NB4 (cell line): ENCODE measurements at regions not wholly inside any gene's neighbourhood (a gene's known extent, or its start where the extent isn't known, plus 50 kb on each side); places are given as distances from the start of the nearest gene placed in this dataset.

Source experiments
- DNase-seq: peaks from one replicate; pipeline ENCODE4 v3.0.0; 2010; ENCODE audit warnings: low read depth
- H3K4me3 ChIP-seq: one replicate; pipeline ENCODE4 v1.5.1; 2011; ENCODE audit warnings: mild to moderate bottlenecking, low read depth, low read length, moderate library complexity
- CTCF ChIP-seq: IDR thresholded peaks from one replicate; pipeline ENCODE4 v1.5.1; 2012; ENCODE audit warnings: low read depth, low read length
- MYC ChIP-seq: IDR thresholded peaks from 2 replicates; pipeline ENCODE4 v1.6.1; 2011; ENCODE audit warnings: low read depth, low read length
- POLR2A ChIP-seq: IDR thresholded peaks from 2 replicates; pipeline ENCODE4 v1.6.1; 2011; ENCODE audit warnings: mild to moderate bottlenecking; ENCODE audit not compliant: insufficient read length; ENCODE audit errors: extremely low read depth
- TF ChIP-seq, protein P1 (sequence below): IDR thresholded peaks from 2 replicates; pipeline ENCODE4 v1.6.1; 2011; ENCODE audit warnings: low read depth, low read length

DNA sequence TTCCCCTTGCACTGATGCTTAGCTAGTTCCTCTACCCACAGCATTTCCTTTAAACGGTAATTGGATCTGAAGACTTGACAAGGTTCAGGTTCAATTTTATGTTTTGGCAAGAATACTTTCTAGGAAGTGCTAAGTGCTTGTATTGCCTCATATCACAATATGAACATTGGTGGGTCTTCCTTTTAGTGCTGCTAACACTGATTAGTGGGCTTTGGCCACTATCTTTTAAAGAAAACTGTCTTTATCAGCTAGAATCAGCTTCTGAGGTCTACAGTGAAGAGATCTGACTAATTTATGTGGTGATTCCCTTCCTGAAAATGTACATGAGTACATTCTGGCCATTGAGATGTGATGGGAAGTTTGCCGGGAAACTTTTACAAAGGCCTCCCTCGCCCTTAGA, 316.7 kb upstream of the KLF3 start:
- TF ChIP-seq, protein P1, sequence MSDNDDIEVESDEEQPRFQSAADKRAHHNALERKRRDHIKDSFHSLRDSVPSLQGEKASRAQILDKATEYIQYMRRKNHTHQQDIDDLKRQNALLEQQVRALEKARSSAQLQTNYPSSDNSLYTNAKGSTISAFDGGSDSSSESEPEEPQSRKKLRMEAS = no peak
- TF ChIP-seq CTCF = no peak
- TF ChIP-seq POLR2A = no peak
- no peak for TF ChIP-seq MYC
- DNase-seq = no peak
- no peak overlapping the region for H3K4me3 ChIP-seq

DNA sequence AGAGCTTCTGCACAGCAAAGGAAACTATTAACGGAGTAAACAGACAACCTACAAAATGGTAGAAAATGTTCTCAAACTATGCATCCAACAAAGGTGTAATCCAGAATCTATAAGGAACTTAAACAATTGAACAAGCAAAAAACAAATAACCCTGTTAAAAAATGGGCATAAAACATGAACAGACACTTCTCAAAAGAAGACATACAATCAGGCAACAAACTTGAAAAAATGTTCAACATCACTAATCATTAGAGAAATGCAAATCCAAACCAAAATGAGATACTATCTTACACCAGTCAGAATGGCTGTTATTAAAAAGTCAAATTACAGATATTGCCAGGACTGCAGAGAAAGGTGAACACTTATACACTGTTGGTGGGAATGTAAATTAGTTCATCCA, 309.6 kb upstream of the KLF3 start:
- H3K4me3 ChIP-seq = no peak overlapping the region
- DNase-seq = no peak
- TF ChIP-seq MYC (no peak), POLR2A (no peak), CTCF (no peak)
- TF ChIP-seq, protein P1 = no peak

DNA sequence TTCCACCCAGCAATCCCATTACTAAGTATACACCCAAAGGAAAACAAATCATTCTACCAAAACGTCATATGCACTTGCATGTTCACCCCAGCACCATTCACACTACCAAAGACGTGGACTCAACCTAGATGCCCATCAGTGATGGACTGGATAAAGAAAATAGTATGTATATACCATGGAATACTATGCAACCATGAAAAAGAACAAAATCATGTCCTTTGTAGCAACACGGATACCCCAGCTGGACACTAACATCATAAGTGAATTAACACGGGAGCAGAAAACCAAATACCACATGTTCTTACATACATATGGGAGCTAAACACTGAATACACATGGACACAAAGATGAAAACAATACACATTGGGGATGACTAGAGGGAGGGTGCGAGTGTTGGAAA, 309.1 kb upstream of the KLF3 start:
- DNase-seq = no peak
- no peak for TF ChIP-seq POLR2A
- TF ChIP-seq CTCF = no peak
- TF ChIP-seq, protein P1 = no peak
- TF ChIP-seq MYC = no peak
- no peak overlapping the region for H3K4me3 ChIP-seq

- H3K4me3 ChIP-seq = no peak overlapping the region
- no peak for DNase-seq
- TF ChIP-seq CTCF (no peak), POLR2A (no peak), MYC (no peak)
- TF ChIP-seq, protein P1 = no peak
Observed at GRCh38 chr4:38356686-38357085, 307.3 kb upstream of the KLF3 start.

GRCh38 chr4:38357546-38357945, 306.5 kb upstream of the KLF3 start:
- TF ChIP-seq POLR2A (no peak), CTCF (no peak), MYC (no peak)
- TF ChIP-seq, protein P1 = no peak
- no peak for DNase-seq

DNA sequence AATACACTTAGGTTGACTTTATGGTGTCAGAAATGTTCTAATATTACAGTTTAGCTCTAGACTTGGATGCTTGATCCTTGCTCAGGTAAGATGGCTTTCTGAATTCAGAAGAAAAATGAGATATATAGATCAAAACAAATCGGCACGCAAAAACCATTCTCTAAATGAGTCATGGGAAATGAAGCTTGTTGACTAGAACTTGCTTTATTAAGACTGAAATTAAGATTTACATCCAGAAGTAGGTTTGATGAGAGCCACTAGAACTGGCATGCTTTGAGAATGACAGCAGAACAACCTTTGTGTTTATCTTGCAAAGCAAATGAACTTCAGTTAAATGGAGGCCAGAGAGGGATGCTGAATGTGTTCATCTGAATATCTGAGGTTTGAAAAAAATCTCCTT, 304.9 kb upstream of the KLF3 start:
- TF ChIP-seq CTCF (no peak), MYC (no peak), POLR2A (no peak)
- TF ChIP-seq, protein P1 = no peak
- no peak for DNase-seq
- no peak overlapping the region for H3K4me3 ChIP-seq

More at GRCh38 chr4:38357546-38357945, 306.5 kb upstream of the KLF3 start:
- no peak overlapping the region for H3K4me3 ChIP-seq
